ENCODE measurements at regions not wholly inside any gene's neighbourhood (a gene's known extent, or its start where the extent isn't known, plus 50 kb on each side); places are given as distances from the start of the nearest gene placed in this dataset.

DNA sequence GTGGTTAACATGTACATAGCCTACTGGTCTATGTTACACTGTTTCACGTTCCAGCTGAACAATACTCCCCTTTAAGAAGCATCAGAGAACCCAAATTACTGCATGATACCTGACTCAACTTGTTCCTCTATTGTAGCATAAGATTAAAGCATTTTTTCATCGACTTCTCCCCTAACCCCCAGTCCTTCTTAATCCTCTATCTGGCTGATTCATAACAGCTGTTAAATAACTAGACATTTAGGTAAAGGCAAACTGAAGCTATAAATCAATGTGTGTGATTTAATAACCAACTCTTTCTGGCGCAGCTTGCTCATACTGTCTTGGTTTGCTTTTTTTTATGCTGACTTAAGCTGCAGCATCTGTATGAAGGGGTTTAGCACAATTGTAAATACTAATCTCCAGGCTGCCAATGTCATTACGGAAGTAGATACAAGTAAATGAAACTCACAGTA, 94.2 kb upstream of the MTAP start:
- no peaks in the 10 kb centered on the region for H3K9me3 ChIP-seq
- DNase-seq: no peak
- no peak overlapping the region for H3K4me3 ChIP-seq
- H3K36me3 ChIP-seq: no peaks in the 10 kb centered on the region
- no peaks in the 10 kb centered on the region for H3K27me3 ChIP-seq
- H3K27ac ChIP-seq: no peak overlapping the region
- no peaks in the 10 kb centered on the region for H3K4me1 ChIP-seq
- TF ChIP-seq POLR2A (IDR thresholded peaks at IDR 0.05): no peak
- TF ChIP-seq CTCF (IDR thresholded peaks at IDR 0.05): no peak

GRCh38 chr9:21708856-21709255, 93.6 kb upstream of the MTAP start:
- Histone ChIP-seq H3K4me3 (no peak overlapping the region), H3K9me3 (no peaks in the 10 kb centered on the region), H3K36me3 (no peaks in the 10 kb centered on the region), H3K27me3 (no peaks in the 10 kb centered on the region), H3K4me1 (no peaks in the 10 kb centered on the region), H3K27ac (no peak overlapping the region)
- no peak for TF ChIP-seq POLR2A (IDR thresholded peaks at IDR 0.05)
- no peak for TF ChIP-seq CTCF (IDR thresholded peaks at IDR 0.05)
- no peak for DNase-seq

- Histone ChIP-seq H3K36me3 (no peaks in the 10 kb centered on the region), H3K27ac (no peak overlapping the region), H3K9me3 (no peaks in the 10 kb centered on the region), H3K4me1 (no peaks in the 10 kb centered on the region), H3K27me3 (no peaks in the 10 kb centered on the region), H3K4me3 (no peak overlapping the region)
- TF ChIP-seq CTCF (IDR thresholded peaks at IDR 0.05): peak; percentile 44 to 82 (median 75)
- no peak for TF ChIP-seq POLR2A (IDR thresholded peaks at IDR 0.05)
- DNase-seq: peak in 2 of 3 donors; percentile 70 to 87
These were observed 92.9 kb upstream of the MTAP start for GRCh38 chr9:21709464-21710058.

GRCh38 chr9:21710548-21711191, 91.8 kb upstream of the MTAP start:
- Histone ChIP-seq H3K9me3 (no peaks in the 10 kb centered on the region), H3K27ac (no peak overlapping the region), H3K4me3 (no peak overlapping the region), H3K4me1 (no peaks in the 10 kb centered on the region), H3K27me3 (no peaks in the 10 kb centered on the region), H3K36me3 (no peaks in the 10 kb centered on the region)
- TF ChIP-seq POLR2A (IDR thresholded peaks at IDR 0.05) (no peak), CTCF (IDR thresholded peaks at IDR 0.05) (no peak)
- DNase-seq: no peak

DNA sequence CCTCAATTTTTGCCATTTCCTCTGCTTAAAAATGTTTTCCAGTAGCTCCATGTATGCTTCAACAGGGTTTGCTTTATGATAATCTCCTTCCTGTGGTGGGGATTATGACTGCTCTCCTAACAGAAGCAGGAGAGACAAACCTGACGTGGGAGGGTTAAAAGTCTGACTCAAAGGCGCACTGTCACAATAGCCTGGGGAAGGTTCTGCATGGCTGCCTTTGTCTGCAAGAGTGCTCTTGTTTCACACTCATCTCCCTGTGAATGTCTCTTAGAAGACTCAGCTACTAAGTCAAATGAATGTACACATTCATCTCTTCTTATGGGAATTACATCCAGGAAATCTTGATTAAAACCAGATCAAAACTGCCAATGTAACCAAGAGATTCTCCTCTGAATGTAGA, 90.9 kb upstream of the MTAP start:
- Histone ChIP-seq H3K27me3 (no peaks in the 10 kb centered on the region), H3K4me1 (no peaks in the 10 kb centered on the region), H3K36me3 (no peaks in the 10 kb centered on the region), H3K27ac (no peak overlapping the region), H3K4me3 (no peak overlapping the region), H3K9me3 (no peaks in the 10 kb centered on the region)
- no peak for TF ChIP-seq POLR2A (IDR thresholded peaks at IDR 0.05)
- no peak for TF ChIP-seq CTCF (IDR thresholded peaks at IDR 0.05)
- DNase-seq: no peak
